GM12878 (cell line): ENCODE measurements at regions not wholly inside any gene's neighbourhood (a gene's known extent, or its start where the extent isn't known, plus 50 kb on each side); places are given as distances from the start of the nearest gene placed in this dataset.

Experiments
- CTCF ChIP-seq, 3 experiments: IDR thresholded peaks in 2 of 3; conservative IDR thresholded peaks in 1 of 3; 2 replicates each; pipeline ENCODE4 v1.5.1; 2011; ENCODE audit warnings: low read depth in 3 of 3, low read length in 3 of 3, mild to moderate bottlenecking in 3 of 3, control low read depth in 2 of 3, moderate library complexity in 2 of 3, inconsistent platforms in 1 of 3, mixed read lengths in 1 of 3; ENCODE audit not compliant: control insufficient read depth in 2 of 3, insufficient read depth in 1 of 3; ENCODE audit errors: extremely low read depth in 1 of 3
- MAX ChIP-seq: IDR thresholded peaks from 2 replicates; pipeline ENCODE4 v1.6.1; 2012; ENCODE audit warnings: low read depth, low read length, improper control_type of control experiment
- POLR2AphosphoS5 ChIP-seq: IDR thresholded peaks from 2 replicates; pipeline ENCODE4 v1.6.1; 2011; ENCODE audit warnings: mild to moderate bottlenecking, low read length, inconsistent platforms
- SPI1 ChIP-seq: IDR thresholded peaks from 2 replicates; pipeline ENCODE4 v1.6.1; 2011; ENCODE audit warnings: low read depth, mild to moderate bottlenecking, low read length, moderate library complexity, borderline replicate concordance; ENCODE audit not compliant: insufficient read depth

GRCh38 chr18:22348521-22349316 is 69.0 kb downstream of the CTAGE1 start:
- TF ChIP-seq CTCF (IDR thresholded peaks at IDR 0.05 in 2 of 3, conservative IDR thresholded peaks at IDR 0.05 in 1 of 3; ENCODE audit: control insufficient read depth in 2 of 3, extremely low read depth in 1 of 3, insufficient read depth in 1 of 3, low read depth in 3 of 3, low read length in 3 of 3), result no peak
- TF ChIP-seq MAX, result no peak
- no peak for TF ChIP-seq POLR2AphosphoS5
- no peak for TF ChIP-seq SPI1
